Fibroblast of villous mesenchyme (primary cell): ENCODE measurements at regions not wholly inside any gene's neighbourhood (a gene's known extent, or its start where the extent isn't known, plus 50 kb on each side); places are given as distances from the start of the nearest gene placed in this dataset.

ENCODE experiments used
- DNase-seq: peaks from one replicate; pipeline ENCODE4 v3.0.0-alpha.2; 2010; ENCODE audit warnings: low read depth
- H3K4me3 ChIP-seq: 2 replicates; pipeline ENCODE4 v1.5.1; 2011; ENCODE audit warnings: low read depth, mild to moderate bottlenecking, low read length
- CTCF ChIP-seq: IDR thresholded peaks from 2 replicates; pipeline ENCODE4 v1.5.1; 2012; ENCODE audit warnings: low read depth, mild to moderate bottlenecking, low read length; ENCODE audit not compliant: insufficient read depth

GRCh38 chr5:124292322-124292855 is 454.1 kb downstream of the ZNF608 start:
- TF ChIP-seq CTCF = no peak
- DNase-seq = no peak
- no peak overlapping the region for H3K4me3 ChIP-seq

GRCh38 chr5:124289641-124290311 is 456.7 kb downstream of the ZNF608 start:
- DNase-seq = no peak
- no peak for TF ChIP-seq CTCF
- H3K4me3 ChIP-seq = no peak overlapping the region

- DNase-seq = no peak
- no peak overlapping the region for H3K4me3 ChIP-seq
- no peak for TF ChIP-seq CTCF
Observed at GRCh38 chr5:124289130-124289529, 457.3 kb downstream of the ZNF608 start.

GRCh38 chr5:124287813-124288212 is 458.6 kb downstream of the ZNF608 start:
- no peak overlapping the region for H3K4me3 ChIP-seq

GRCh38 chr5:124285733-124286132 is 460.7 kb downstream of the ZNF608 start:
- DNase-seq = peak; percentile 19
- no peak for TF ChIP-seq CTCF
- no peak overlapping the region for H3K4me3 ChIP-seq

More at GRCh38 chr5:124287813-124288212, 458.6 kb downstream of the ZNF608 start:
- DNase-seq = no peak
- no peak for TF ChIP-seq CTCF

- no peak overlapping the region for H3K4me3 ChIP-seq
- TF ChIP-seq CTCF = no peak
- no peak for DNase-seq
Observed at GRCh38 chr5:124285071-124285470, 461.4 kb downstream of the ZNF608 start.

- no peak for TF ChIP-seq CTCF
- no peak overlapping the region for H3K4me3 ChIP-seq
- peak; percentile 12 for DNase-seq
Observed at GRCh38 chr5:124283031-124283430, 463.4 kb downstream of the ZNF608 start.
